GM18517 (cell line): ENCODE measurements at regions not wholly inside any gene's neighbourhood (a gene's known extent, or its start where the extent isn't known, plus 50 kb on each side); places are given as distances from the start of the nearest gene placed in this dataset.
"Not testable (repeated sequence)": the region's sequence is repeated elsewhere in the genome, so short reads cannot be mapped to it uniquely, and the experiment has no call there.

Experiments used
- ATAC-seq: cut with Tn5 transposase; IDR thresholded peaks from one replicate; pipeline ENCODE4 v1.9.1; 2021; ENCODE audit warnings: mild to moderate bottlenecking, moderate library complexity; ENCODE audit not compliant: unreplicated experiment

DNA sequence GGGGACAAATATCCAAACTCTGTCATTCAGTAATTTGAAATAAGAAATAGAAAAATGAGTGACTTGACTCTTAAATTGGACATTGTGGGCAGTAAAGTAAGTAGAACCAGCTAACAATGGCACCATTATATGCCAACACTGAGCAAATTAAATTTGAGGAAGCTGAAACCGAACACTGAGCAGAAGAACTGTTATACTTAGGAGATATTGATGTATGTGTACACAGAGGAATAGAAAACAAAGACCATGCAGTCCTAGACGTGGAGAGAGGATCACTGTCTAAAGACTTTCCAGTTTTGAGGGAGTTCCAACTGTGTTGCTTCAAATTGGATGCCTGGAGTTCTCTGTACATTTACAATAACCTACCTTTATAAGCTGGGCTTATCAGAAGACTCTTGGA lies 427.0 kb upstream of the EYS start:
- no peak for ATAC-seq

DNA sequence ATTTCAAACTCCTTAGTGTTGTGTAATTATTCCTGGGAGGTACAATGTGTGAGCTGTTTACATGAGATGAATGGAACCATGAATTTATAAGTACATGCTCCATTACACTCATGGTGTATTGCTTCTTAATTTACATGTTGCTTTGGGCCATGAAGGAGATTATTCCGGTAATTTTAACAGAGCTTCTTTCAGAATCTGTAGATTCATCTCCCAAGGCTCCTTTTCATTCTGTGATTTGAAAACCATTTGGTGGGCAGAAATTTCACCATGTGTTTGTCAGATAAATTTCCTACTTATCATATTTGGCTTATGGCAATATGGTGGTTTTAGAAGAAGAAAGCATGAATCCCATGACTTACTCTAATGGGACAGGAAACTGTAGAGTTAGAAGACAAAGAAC lies 421.6 kb upstream of the EYS start:
- ATAC-seq: no peak

DNA sequence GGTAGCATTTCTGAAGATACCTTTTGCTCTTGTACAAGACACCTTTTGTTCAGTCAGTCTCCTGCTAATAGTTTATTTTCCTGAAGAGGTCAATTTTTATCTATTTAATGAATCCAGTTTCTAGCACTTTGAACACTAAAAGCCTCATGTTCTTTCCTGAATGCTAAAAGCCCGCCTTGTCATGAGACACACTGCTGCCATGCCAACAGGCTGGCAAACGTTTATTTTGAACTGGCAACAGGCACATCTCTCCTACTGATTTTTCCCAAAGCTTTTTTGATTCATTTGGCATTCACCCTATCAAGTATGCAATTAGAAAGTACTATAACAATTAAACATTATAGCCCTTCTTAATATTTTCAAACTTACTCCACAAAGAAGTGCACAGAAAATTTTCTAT lies 421.2 kb upstream of the EYS start:
- no peak for ATAC-seq

DNA sequence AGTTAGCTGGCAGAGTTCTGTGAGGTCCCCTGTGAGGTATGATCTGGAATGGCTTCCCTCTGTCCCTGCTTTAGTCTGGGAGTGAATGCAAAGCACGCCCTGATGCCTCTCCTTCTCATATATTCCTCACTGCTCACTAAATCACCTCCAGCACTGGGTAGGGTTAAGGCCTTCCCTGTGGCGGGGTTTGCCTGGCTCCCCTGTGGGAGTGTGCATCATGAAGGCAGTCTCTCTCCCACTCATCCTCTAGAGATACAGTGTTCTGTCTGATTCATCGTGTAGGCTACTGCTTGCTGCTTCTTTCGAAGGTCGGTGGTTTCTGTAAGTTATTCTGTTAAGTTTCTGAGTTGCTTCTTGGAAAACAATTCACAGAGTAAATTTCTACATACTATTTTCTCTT lies 420.0 kb upstream of the EYS start:
- no peak for ATAC-seq

DNA sequence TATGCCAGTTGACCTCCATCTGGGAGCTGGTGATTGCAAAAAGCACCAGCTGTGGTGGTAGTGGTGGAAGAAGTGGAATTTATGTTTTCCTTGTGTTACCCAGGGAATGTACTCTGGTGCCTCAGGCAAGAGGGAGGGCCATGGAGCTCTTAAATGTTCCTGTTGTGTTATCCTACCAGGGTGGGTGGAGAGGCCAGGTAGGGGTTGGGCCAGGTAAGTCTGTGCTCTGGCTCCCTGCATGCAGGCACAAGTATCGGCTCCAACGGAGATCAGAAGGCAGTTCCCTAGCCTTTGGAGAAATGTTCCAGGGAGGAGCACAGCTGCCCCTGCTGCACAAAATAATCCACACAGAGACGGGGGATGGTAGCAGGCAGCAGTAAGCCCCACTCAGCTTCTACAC lies 419.3 kb upstream of the EYS start:
- no peak for ATAC-seq

GRCh38 chr6:66103954-66104353 lies 396.9 kb upstream of the EYS start:
- ATAC-seq: no peak

GRCh38 chr6:66103354-66103753 lies 396.3 kb upstream of the EYS start:
- ATAC-seq: no peak

DNA sequence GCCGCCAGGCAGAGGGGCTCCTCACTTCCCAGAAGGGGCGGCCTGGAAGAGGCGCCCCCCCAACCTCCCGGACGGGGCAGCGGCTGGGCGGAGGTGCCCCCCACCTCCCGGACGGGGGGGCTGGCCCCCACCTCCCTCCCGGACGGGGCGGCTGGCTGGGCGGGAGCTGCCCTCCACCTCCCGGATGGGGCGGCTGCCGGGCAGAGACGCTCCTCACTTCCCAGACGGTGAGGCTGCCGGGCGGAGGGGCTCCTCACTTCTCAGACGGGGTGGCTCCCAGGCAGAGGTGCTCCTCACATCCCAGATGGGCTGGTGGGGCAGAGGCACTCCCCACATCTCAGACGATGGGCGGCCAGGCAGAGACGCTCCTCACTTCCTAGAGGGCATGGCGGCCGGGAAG lies 389.7 kb upstream of the EYS start:
- ATAC-seq: no peak

DNA sequence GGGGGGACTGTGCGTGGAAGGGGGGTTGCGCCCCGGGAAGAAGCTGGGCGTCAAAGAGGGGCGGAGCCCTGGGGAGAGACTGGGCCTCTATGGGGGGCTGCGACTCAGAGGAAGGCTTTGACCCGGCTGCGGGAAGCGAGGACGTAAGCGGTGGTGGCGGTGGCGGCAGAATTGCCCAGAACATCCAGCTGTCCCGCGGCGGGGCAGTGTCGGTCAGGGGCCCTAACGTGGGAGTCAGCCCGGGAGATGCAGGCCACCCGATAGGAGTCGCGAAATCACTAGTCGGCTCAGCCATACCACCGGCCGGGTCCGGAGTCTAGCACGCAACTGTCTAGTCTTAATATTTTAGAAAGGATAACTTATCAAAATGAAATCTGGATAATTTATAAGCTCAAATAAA lies 387.6 kb upstream of the EYS start:
- no peak for ATAC-seq

GRCh38 chr6:66092306-66092705 lies 385.3 kb upstream of the EYS start:
- ATAC-seq: not testable (repeated sequence)

- ATAC-seq: no peak
Observed at GRCh38 chr6:66086532-66086931, 379.5 kb upstream of the EYS start.

DNA sequence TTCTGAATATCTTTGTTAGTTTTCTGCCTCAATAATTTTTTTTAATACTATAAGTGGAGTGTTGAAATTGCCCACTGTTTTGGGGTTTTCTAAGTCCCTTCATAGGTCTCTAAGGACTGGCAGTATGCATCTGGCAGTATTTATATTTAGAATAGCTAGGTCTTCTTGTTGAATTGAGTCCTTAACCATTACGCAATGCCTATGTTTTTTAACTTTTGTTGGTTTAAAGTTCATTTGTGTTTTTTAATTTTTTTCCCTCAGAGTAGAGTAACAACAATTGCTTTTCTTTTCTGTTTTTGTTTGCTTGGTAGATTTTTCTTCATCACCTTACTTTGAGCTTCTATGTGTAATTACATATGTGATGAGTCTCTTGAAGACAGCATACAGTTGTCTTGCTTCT lies 375.9 kb upstream of the EYS start:
- ATAC-seq: no peak

GRCh38 chr6:66068907-66069306 lies 361.9 kb upstream of the EYS start:
- ATAC-seq: no peak

GRCh38 chr6:66068033-66068432 lies 361.0 kb upstream of the EYS start:
- no peak for ATAC-seq

DNA sequence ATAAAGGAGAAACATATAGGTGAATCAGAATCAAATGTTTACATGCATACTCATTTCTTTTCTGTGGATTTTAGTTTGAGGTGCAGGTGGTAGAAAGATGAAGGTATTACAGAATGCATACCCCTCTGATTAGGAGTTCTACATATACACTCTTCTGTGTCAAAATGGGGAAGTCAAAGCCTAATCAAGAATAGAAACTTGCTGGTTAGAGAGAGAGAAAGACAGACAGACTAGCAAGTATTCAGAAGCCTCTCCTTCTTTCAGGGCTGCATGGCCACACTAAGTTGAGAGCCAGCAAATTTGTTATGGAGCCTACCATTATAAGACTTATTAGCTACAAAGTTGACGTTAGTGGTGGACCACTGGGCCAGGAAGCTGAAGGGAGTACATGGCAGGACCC lies 358.3 kb upstream of the EYS start:
- ATAC-seq: no peak

DNA sequence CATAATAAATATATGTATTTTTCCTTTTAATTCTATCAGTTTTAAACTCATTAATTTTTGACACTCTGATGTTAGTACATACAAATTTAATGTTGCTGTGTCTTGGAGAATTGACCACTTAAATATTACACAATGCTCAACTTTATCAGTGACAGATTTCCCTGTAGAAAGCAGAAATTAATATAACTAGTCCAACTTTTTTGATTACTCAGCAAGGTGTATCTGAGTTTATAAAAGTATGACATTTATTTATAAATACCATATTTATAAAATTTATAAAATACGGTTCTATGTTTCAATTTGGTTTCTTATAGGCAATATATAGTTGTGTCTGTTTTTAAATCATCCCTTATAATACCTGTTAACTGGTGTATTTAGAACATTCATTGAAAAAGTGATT lies 350.0 kb upstream of the EYS start:
- no peak for ATAC-seq

DNA sequence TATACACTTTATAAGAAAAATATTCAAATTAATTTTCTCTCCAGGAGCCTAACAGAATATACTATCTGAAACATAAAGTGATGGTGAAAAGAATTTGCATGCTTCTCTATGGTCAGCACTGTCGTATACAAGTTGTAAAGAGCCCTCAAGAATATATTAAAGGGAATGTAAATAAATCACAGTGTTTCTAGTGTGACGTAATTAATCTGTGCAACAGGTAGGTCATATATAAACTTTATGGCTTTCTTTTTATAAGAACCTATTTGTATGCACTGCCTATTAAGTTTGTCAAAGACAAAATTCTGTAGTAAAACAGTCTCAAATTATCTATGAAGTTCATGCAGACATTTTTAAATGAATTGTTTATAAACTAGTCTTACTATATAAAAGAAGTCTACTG lies 347.9 kb upstream of the EYS start:
- no peak for ATAC-seq

DNA sequence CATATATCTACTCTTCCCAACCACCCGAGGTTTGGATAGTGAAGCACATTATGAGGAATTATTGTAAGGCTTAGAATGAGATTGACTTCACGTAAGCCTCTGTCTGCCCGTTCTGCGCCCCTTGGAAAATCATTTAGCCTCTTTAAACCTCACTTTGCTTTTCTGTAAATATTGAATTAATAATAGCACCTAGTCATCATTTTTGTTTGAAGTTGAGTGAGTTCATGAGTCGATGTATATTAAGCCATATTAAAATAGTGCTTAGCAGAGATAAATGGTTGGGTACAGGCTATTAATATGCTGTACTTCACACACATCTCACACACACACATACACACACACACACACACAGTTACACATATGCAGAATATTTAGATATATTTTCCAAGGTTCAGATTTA lies 344.8 kb upstream of the EYS start:
- ATAC-seq: no peak

DNA sequence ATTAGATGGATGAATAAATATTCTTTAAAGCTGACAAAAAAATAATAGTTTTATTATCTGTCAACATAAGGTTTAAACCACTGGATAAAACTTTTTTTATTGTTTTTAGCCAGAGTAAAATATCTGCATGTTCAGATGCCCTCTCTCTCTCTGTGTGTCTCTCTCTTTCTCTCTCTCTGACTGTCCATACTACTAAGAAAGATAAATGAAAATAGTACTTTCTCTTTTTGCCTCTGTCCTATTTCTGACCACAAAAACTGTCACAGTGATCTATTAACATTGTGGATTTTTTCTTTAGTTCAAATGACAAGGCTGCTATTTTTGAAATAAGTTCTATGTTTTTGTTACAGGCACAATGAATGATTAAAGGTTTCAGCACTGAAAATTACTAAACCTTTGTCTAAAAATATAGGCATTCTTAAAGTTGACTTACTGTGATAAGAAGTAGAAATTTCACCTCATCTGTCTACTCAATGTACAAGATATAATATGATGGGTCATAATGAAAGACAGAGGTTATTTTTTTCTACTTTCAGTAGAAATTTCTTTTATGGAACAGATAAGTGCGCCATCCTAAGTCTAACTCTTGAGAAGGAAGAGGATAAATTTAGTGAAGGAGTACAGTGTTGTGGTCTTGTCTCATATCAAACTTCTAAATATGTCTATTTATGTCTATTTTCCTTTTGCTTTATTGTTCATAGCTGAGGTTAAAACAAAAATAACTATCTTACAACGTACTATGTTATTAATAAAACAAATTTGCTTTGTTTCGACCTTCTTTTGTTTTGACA lies 341.9 kb upstream of the EYS start:
- ATAC-seq: no peak

GRCh38 chr6:66032626-66033025 lies 325.6 kb upstream of the EYS start:
- ATAC-seq: no peak

DNA sequence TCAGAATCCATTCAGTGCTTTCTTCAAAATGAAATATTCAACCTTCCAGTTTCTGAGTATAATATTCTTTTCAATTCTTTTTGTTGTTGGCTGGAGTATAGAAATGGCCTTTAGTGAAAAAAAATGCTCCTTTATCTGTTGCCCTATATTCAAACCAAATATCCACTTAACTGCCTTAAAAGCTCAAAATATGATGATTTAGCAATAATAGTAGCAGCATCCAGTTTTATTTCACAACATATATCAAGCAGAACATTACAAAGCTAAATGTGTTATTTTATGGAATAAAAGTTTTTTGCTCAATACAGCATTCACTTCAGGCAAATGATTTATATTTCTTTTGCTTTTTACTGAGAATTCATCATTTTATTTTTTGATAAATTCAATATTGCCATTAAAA lies 322.4 kb upstream of the EYS start:
- ATAC-seq: no peak

DNA sequence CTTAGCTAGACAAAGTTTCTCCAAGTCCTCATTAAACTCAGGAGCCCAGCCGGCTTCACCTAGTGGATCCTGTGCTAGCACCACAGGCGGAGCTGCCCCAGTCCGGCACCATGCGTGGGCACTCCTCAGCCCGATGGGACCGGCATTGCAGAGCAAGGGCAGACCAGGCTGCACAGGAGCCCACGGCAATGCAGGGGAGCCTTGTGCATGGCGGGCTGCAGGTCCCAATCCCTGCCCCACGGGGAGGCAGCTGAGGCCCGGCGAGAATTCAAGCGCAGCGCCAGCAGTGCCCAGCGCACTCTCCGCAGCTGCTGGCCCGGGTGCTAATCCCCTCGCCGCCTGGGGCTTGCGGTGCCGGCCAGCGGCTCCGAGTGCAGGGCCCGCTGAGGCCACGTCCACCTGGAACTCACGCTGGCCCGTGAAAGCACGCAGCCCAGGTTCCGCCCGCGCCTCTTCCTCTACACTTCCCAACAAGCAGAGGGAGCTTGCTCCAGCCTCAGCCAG lies 292.3 kb upstream of the EYS start:
- ATAC-seq: no peak

GRCh38 chr6:65998544-65998943 lies 291.5 kb upstream of the EYS start:
- ATAC-seq: no peak
